ENCODE measurements at regions not wholly inside any gene's neighbourhood (a gene's known extent, or its start where the extent isn't known, plus 50 kb on each side); places are given as distances from the start of the nearest gene placed in this dataset.
"Not testable (repeated sequence)": the region's sequence is repeated elsewhere in the genome, so short reads cannot be mapped to it uniquely, and the experiment has no call there.

GRCh38 chr13:102530751-102531150 lies 66.0 kb upstream of the TPP2 start:
- H3K4me1 ChIP-seq (ENCODE audit: control insufficient read depth, insufficient read depth, low read length), result no peaks in the 10 kb centered on the region
- H3K79me2 ChIP-seq (ENCODE audit: control insufficient read depth, insufficient read depth, low read length), result no peaks in the 10 kb centered on the region
- H3K36me3 ChIP-seq (ENCODE audit: control insufficient read depth in 2 of 2, insufficient read depth in 2 of 2, low read length in 1 of 2), result no peaks in the 10 kb centered on the region
- FAIRE-seq (no peak), ATAC-seq (no peak), DNase-seq (ENCODE audit: low read depth, low spot score) (no peak)
- POLR2A ChIA-PET, result no interaction called here
- intact Hi-C loops (cut with micrococcal nuclease; ENCODE audit: unreplicated experiment), result no loop called here
- no peaks in the 10 kb centered on the region for H3K9me3 ChIP-seq (replicated peaks; ENCODE audit: control insufficient read depth, insufficient read depth, low read length)
- no peak overlapping the region for H3K27ac ChIP-seq (ENCODE audit: control insufficient read depth, insufficient read depth)
- H3K9ac ChIP-seq (ENCODE audit: control insufficient read depth, insufficient read depth, low read length), result no peak overlapping the region
- 18% methylated on average over 2 of the region's 2 CpGs for WGBS (ENCODE audit: insufficient coverage, insufficient replicate concordance, low lambda C conversion rate, missing lambda C conversion rate)
- no peak overlapping the region for H3K4me2 ChIP-seq (ENCODE audit: control insufficient read depth, insufficient read depth)
- H4K20me1 ChIP-seq (ENCODE audit: control insufficient read depth, insufficient read depth), result no peaks in the 10 kb centered on the region
- BruUV-seq (replicated peaks), result no TSS peak
- CTCF ChIA-PET, result no interaction called here
- no peak overlapping the region for H3K4me3 ChIP-seq
- H2AFZ ChIP-seq (ENCODE audit: control insufficient read depth, low read depth, low read length), result no peak overlapping the region
- SMC1A ChIA-PET (ENCODE audit: uncharacterized antibody, unreplicated experiment), result no interaction called here
- in situ Hi-C loops (cut with MboI), result no loop called here
- RAD21 ChIA-PET (ENCODE audit: unreplicated experiment), result no interaction called here
- TF ChIP-seq ZNF687 (IDR thresholded peaks at IDR 0.05) (no peak), MEF2B (IDR thresholded peaks at IDR 0.05; ENCODE audit: partially characterized antibody, poor library complexity, severe bottlenecking) (no peak), PKNOX1 (IDR thresholded peaks at IDR 0.05) (no peak)
- H3K27me3 ChIP-seq (replicated peaks in 1 of 2; ENCODE audit: control insufficient read depth in 2 of 2, insufficient read depth in 2 of 2, low read length in 1 of 2), result no peaks in the 10 kb centered on the region

GRCh38 chr13:102522251-102522650 lies 74.5 kb upstream of the TPP2 start:
- DNase-seq (ENCODE audit: low read depth, low spot score); in situ Hi-C loops (cut with MboI); H3K79me2 ChIP-seq (ENCODE audit: control insufficient read depth, insufficient read depth, low read length); BruUV-seq (replicated peaks); POLR2A ChIA-PET; RAD21 ChIA-PET (ENCODE audit: unreplicated experiment); H3K4me3 ChIP-seq; H4K20me1 ChIP-seq (ENCODE audit: control insufficient read depth, insufficient read depth); SMC1A ChIA-PET (ENCODE audit: uncharacterized antibody, unreplicated experiment); FAIRE-seq; H3K9ac ChIP-seq (ENCODE audit: control insufficient read depth, insufficient read depth, low read length); CTCF ChIA-PET; H3K4me2 ChIP-seq (ENCODE audit: control insufficient read depth, insufficient read depth); H2AFZ ChIP-seq (ENCODE audit: control insufficient read depth, low read depth, low read length); ATAC-seq; H3K9me3 ChIP-seq (replicated peaks; ENCODE audit: control insufficient read depth, insufficient read depth, low read length); intact Hi-C loops (cut with micrococcal nuclease; ENCODE audit: unreplicated experiment); H3K36me3 ChIP-seq (ENCODE audit: control insufficient read depth in 2 of 2, insufficient read depth in 2 of 2, low read length in 1 of 2); H3K27me3 ChIP-seq (replicated peaks in 1 of 2; ENCODE audit: control insufficient read depth in 2 of 2, insufficient read depth in 2 of 2, low read length in 1 of 2); H3K4me1 ChIP-seq (ENCODE audit: control insufficient read depth, insufficient read depth, low read length); H3K27ac ChIP-seq (ENCODE audit: control insufficient read depth, insufficient read depth): not testable (repeated sequence)
- WGBS (ENCODE audit: insufficient coverage, insufficient replicate concordance, low lambda C conversion rate, missing lambda C conversion rate), result 45% methylated on average over 8 of the region's 8 CpGs
